Stimulated activated naive B cell treated with anti-CD40 and anti-IgM and Interleukin-4, amounts not matched to agents 10 μg/mL and 1 μg/mL and 100 μg/mL, for 72 hours (primary cell): ENCODE measurements at regions not wholly inside any gene's neighbourhood (a gene's known extent, or its start where the extent isn't known, plus 50 kb on each side); places are given as distances from the start of the nearest gene placed in this dataset.

Source experiments
- ATAC-seq, 2 donors: fragments of 150-1000 bp; cut with Tn5 transposase; replicated peaks; 2 replicates each; pipeline ENCODE4 v1.10.0; 2021; ENCODE audit warnings: moderate library complexity in 1 of 2
- DNase-seq: peaks from one replicate; pipeline ENCODE4 v3.0.0; 2021
- H3K27ac Mint-ChIP-seq: one replicate; pipeline ENCODE4 v1.8.0; 2022; ENCODE audit warnings: mild to moderate bottlenecking, mixed read lengths
- H3K27me3 Mint-ChIP-seq, 2 donors: one replicate each; pipeline ENCODE4 v1.8.0; 2022; ENCODE audit warnings: mixed read lengths in 2 of 2
- H3K36me3 Mint-ChIP-seq, 2 donors: one replicate each; pipeline ENCODE4 v1.8.0; 2022; ENCODE audit warnings: mixed read lengths in 2 of 2, mild to moderate bottlenecking in 1 of 2
- H3K4me1 Mint-ChIP-seq, 2 donors: one replicate each; pipeline ENCODE4 v1.8.0; 2022; ENCODE audit warnings: mixed read lengths in 2 of 2, mild to moderate bottlenecking in 1 of 2
- H3K4me3 Mint-ChIP-seq, 2 donors: one replicate each; pipeline ENCODE4 v1.8.0; 2022; ENCODE audit warnings: mild to moderate bottlenecking in 2 of 2, mixed read lengths in 2 of 2, moderate library complexity in 1 of 2
- H3K9me3 Mint-ChIP-seq, 2 donors: one replicate each; pipeline ENCODE4 v1.8.0; 2022; ENCODE audit warnings: mixed read lengths in 2 of 2, mild to moderate bottlenecking in 1 of 2

DNA sequence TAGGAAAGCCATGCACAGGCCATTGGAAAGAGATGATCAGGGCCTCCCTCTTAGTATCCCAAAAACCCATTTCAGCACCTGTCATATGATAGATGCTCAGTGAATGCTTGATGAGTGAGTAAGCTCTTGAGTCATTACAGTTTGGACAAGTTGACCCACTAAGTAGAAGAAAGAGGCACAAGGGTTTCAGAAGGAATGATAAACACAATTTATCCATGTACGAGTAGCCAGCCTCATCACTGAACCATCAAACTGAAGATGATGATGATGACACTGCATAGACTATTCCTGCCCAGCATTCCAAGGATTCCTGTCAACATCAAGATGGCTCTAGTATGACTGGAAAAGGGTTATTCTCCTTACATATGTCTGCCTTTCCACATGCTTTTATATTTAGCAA lies 596.0 kb downstream of the BCL11A start:
- H3K27ac Mint-ChIP-seq, result no peak overlapping the region
- no peak overlapping the region for H3K4me3 Mint-ChIP-seq
- peaks cover 12 to 23% of the 10 kb centered on the region in 2 donors for H3K4me1 Mint-ChIP-seq
- ATAC-seq, result no peak
- peaks cover 0 to 5% of the 10 kb centered on the region in 2 donors for H3K9me3 Mint-ChIP-seq
- DNase-seq, result no peak
- H3K27me3 Mint-ChIP-seq, result no peaks in the 10 kb centered on the region
- no peaks in the 10 kb centered on the region for H3K36me3 Mint-ChIP-seq

DNA sequence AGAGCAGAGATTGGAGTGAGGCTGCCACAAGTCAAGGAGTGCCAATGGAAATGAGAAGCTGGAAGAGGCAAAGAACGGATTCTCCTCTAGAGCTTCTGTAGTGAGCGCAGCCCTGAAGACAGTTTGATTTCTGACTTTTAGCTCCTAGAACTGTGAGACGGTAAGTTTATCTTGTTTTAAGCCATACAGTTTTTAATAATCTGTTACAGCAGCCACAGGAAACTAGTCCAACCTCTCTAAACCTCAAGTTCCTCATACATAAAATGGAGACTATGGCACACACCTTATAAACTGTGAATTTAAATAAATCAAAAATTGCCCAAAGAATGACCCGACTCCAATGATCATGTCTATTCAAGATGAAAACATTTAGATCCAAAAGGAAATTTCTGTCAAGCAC lies 596.5 kb downstream of the BCL11A start:
- Mint-ChIP-seq H3K36me3 (no peaks in the 10 kb centered on the region), H3K9me3 (peaks cover 0 to 5% of the 10 kb centered on the region in 2 donors), H3K27me3 (no peaks in the 10 kb centered on the region), H3K4me3 (no peak overlapping the region), H3K4me1 (peaks cover 12 to 23% of the 10 kb centered on the region in 2 donors), H3K27ac (no peak overlapping the region)
- DNase-seq, result no peak
- no peak for ATAC-seq

DNA sequence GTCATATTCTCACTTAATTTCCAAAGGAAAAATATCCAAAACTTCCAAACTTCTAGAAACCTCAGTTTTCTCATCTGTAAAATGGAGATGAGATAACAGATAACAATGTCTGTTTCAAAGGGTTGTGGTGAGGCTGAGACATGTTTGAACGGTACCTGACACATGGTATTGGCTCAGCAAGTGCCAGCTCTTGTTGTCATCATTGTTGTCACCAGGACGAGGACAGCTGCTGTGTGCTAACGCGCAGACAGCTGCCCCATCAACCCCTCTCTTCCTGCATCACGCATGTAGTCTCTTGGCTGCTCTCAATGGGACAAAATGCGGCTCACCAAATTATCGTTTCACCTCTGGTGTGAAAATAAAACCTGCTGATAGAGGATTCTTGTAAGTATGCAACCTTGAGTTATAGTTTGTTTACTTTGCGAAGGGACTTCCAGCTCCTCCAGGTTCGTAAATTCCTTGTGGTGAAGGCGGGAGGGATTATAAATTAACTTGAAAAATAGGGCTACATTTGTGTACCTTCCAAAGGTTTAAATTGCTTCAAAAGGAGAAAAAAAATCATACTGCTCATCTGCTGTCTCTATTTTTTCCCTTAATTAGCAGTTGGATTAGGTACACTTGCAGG lies 605.4 kb downstream of the BCL11A start:
- Mint-ChIP-seq H3K4me1 (no peaks in the 10 kb centered on the region), H3K36me3 (no peaks in the 10 kb centered on the region), H3K9me3 (no peaks in the 10 kb centered on the region), H3K4me3 (no peak overlapping the region), H3K27me3 (no peaks in the 10 kb centered on the region), H3K27ac (no peak overlapping the region)
- DNase-seq (no peak), ATAC-seq (no peak)

DNA sequence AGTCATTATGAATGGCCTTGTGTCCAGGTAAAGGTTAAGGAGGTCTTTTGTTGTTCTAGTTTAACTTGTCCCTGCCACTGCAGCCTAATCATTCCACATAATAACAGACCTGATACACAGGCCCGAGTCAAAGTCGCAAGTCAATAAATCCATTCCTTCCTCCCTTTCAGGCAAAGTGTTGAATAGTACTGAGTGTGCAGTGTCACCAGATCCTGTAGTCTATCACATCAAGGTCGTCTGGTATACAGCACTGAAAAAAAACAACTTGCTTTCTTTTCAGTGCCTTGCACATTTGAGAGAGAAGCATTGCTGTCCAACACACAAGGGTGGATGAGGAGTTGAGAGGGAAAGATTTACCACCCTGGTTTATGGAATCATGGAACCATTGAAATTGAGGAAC lies 606.2 kb downstream of the BCL11A start:
- ATAC-seq (no peak), DNase-seq (no peak)
- H3K27ac Mint-ChIP-seq, result no peak overlapping the region
- no peaks in the 10 kb centered on the region for H3K4me1 Mint-ChIP-seq
- no peaks in the 10 kb centered on the region for H3K36me3 Mint-ChIP-seq
- no peaks in the 10 kb centered on the region for H3K9me3 Mint-ChIP-seq
- H3K4me3 Mint-ChIP-seq, result no peak overlapping the region
- no peaks in the 10 kb centered on the region for H3K27me3 Mint-ChIP-seq

DNA sequence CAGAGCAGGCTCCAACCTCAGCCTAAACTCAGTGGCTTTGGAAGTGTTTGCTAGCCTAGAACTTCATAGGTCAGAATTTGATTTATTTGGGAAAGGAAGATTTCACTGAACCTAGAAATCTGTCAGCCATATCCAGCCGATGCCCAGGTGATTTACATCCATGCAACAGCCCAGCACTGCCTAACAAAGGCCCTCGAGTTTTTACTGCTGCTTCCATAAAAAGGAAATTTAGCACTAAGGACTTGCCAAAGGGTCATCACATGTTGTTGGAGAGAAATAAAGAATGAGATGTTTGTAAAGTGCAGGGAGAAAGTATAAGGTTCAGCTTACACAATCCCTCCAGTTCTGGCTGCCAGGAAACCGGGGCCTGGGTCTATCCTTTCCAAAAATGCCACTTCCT lies 614.2 kb downstream of the BCL11A start:
- no peak overlapping the region for H3K4me3 Mint-ChIP-seq
- ATAC-seq (no peak), DNase-seq (no peak)
- no peak overlapping the region for H3K27ac Mint-ChIP-seq
- H3K4me1 Mint-ChIP-seq, result peaks cover 6 to 12% of the 10 kb centered on the region in 2 donors
- no peaks in the 10 kb centered on the region for H3K36me3 Mint-ChIP-seq
- H3K27me3 Mint-ChIP-seq, result no peaks in the 10 kb centered on the region
- H3K9me3 Mint-ChIP-seq, result no peaks in the 10 kb centered on the region

DNA sequence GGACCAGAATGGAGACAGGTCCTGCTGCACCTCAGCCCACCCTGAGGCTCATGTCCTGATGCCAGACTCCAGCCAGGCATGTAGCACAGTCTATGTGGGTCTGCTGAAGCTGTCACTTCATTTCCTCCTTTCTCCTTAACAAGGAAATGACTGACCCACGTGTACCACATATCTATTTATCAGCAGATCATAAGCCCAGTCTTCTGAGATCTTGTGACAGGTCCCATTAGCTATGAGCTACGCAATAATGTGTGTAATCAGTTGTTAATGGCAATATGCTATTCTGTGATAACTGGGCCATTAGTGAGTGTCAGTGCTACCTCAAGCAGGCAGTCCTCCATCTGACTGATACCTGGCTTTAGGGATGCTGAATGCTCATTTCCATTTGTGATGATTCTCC lies 615.3 kb downstream of the BCL11A start:
- H3K27ac Mint-ChIP-seq, result no peak overlapping the region
- H3K4me1 Mint-ChIP-seq, result peaks cover 6 to 15% of the 10 kb centered on the region in 2 donors
- DNase-seq (no peak), ATAC-seq (no peak)
- H3K36me3 Mint-ChIP-seq, result no peaks in the 10 kb centered on the region
- H3K27me3 Mint-ChIP-seq, result no peaks in the 10 kb centered on the region
- no peak overlapping the region for H3K4me3 Mint-ChIP-seq
- no peaks in the 10 kb centered on the region for H3K9me3 Mint-ChIP-seq

DNA sequence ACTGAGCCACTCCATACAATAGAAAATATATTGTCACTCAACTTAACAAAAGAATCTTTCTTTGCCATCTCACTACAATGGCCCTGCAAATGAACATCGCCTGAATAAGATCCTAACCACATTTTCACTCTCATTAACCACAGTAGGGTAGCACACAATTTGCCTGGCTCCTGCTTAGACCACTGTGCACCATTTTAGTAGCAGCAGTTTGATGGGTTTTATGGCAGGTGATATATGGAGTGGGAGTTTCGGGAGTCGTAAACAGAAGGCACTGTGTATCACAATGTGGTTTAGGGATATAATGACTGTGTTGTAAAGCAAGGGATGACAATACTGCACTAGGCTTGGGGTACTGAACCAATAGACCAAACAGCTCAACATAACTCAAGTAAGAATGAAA lies 617.4 kb downstream of the BCL11A start:
- Mint-ChIP-seq H3K4me3 (no peak overlapping the region), H3K36me3 (peaks cover 0 to 5% of the 10 kb centered on the region in 2 donors), H3K27me3 (no peaks in the 10 kb centered on the region), H3K9me3 (peaks cover 6 to 7% of the 10 kb centered on the region in 2 donors), H3K27ac (no peak overlapping the region), H3K4me1 (peaks cover 3 to 15% of the 10 kb centered on the region in 2 donors)
- ATAC-seq (no peak), DNase-seq (no peak)

DNA sequence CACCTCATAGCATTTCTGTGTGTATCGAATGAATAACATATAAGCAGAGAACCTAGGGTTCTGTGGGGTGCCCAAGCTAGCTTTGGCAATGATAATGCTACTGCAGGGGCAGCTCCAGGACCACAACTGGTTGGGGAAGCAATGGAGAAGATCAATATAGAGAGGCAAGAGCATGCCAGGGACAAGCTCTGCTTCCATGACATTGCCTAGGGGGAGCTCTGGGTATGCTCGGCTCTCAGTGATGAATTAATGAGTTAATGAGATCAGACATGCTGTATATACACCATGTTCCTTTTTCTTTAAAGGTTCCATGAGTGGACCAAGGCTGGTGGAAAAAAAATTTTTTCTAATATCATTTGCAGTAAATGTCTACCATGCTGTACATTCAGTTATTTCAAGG lies 618.4 kb downstream of the BCL11A start:
- DNase-seq, result no peak
- ATAC-seq, result no peak
- Mint-ChIP-seq H3K36me3 (peaks cover 0 to 5% of the 10 kb centered on the region in 2 donors), H3K4me3 (no peak overlapping the region), H3K27ac (no peak overlapping the region), H3K27me3 (no peaks in the 10 kb centered on the region), H3K9me3 (peaks cover 6 to 7% of the 10 kb centered on the region in 2 donors), H3K4me1 (peaks cover 9 to 23% of the 10 kb centered on the region in 2 donors)

DNA sequence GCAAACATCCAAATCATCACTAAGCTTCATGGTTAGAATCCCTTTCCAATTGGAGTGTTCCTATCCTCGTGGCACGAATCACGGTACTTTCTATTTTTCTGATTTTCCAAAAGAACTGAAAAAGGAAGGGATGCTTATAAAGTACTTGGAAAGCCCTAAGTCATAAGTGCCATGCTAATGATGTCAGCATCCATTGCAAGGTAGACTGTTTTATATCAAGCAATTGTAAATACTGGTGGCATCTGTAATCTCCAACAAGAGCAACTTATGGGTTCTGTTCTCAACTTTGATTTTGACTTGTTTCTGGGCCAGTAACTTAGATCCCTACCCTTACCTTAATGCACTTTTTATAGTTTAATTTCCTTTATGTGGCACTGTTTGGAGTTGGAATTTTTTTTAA lies 619.5 kb downstream of the BCL11A start:
- Mint-ChIP-seq H3K4me1 (peaks cover 11 to 30% of the 10 kb centered on the region in 2 donors), H3K9me3 (peaks cover 6 to 7% of the 10 kb centered on the region in 2 donors), H3K27ac (no peak overlapping the region), H3K27me3 (no peaks in the 10 kb centered on the region), H3K36me3 (peaks cover 0 to 5% of the 10 kb centered on the region in 2 donors), H3K4me3 (no peak overlapping the region)
- ATAC-seq, result no peak
- DNase-seq, result no peak

DNA sequence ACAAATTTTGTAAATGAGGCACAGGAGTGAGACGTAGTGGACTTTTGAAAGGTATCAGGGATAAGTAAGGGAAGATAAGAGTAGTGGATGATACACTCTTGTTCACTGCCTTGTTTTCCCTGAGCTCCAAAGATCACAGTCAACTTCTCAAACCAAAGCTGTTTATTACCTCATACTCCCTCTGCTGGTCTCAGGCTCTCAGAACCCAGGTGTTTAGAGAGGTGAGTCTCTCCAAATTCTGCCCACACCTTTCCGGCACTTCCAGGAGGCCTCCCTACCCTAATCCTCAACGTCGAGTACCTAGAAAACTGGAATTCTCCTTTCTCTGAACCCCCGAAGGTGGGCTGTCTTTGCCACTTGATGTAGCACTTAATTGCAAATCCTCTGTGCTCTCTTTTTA lies 621.1 kb downstream of the BCL11A start:
- H3K4me1 Mint-ChIP-seq, result peaks cover 9 to 25% of the 10 kb centered on the region in 2 donors
- DNase-seq (no peak), ATAC-seq (no peak)
- peaks cover 6 to 7% of the 10 kb centered on the region in 2 donors for H3K9me3 Mint-ChIP-seq
- no peak overlapping the region for H3K4me3 Mint-ChIP-seq
- peaks cover 0 to 5% of the 10 kb centered on the region in 2 donors for H3K36me3 Mint-ChIP-seq
- H3K27me3 Mint-ChIP-seq, result no peaks in the 10 kb centered on the region
- no peak overlapping the region for H3K27ac Mint-ChIP-seq

DNA sequence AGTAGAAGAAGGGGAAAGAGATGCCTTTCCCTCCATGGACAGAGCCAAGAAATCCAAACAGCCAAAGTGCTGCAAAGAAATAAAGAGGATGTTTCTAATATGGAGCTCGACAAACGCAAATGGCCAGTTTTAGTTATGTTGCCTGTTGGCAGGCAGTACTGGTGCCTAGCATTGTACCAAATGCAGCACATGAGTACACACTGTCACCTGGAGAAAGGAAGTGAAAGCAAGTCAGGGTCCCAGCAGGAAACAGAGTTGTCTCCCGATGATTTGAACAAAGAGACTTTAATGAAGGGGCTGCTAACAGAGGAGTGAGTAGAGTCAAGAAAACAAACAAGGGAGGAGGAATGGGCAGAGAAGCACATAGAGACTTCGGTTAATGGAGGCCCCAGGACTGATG lies 623.0 kb downstream of the BCL11A start:
- H3K9me3 Mint-ChIP-seq, result peaks cover 6 to 7% of the 10 kb centered on the region in 2 donors
- peaks cover 9 to 25% of the 10 kb centered on the region in 2 donors for H3K4me1 Mint-ChIP-seq
- H3K27ac Mint-ChIP-seq, result no peak overlapping the region
- H3K27me3 Mint-ChIP-seq, result peaks cover 0 to 5% of the 10 kb centered on the region in 2 donors
- no peak for DNase-seq
- H3K36me3 Mint-ChIP-seq, result peaks cover 0 to 5% of the 10 kb centered on the region in 2 donors
- peak; percentile 47 to 63 for ATAC-seq
- H3K4me3 Mint-ChIP-seq, result no peak overlapping the region

DNA sequence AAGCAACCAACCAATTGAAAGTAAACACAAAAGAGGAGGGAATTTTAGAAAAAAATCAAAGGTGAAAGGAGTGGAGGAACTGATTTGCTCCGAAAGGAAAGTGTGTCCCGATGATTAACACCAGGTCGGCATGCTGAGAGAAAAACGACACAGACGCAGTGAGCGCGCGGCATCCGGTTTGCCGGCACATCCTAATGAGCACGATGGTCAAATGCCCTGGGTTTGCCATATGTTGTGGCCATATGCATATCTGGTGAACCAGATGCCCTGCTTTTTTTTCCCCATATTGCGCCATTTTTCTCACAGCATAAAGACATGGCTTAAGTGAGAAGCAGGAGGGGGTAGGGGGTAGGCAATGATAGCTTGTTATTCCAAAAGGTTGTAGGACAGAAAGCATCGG lies 626.7 kb downstream of the BCL11A start:
- Mint-ChIP-seq H3K27ac (no peak overlapping the region), H3K36me3 (peaks cover 0 to 3% of the 10 kb centered on the region in 2 donors), H3K27me3 (peaks cover 0 to 5% of the 10 kb centered on the region in 2 donors), H3K4me3 (no peak overlapping the region), H3K4me1 (peaks cover 9 to 16% of the 10 kb centered on the region in 2 donors), H3K9me3 (peaks cover 3% of the 10 kb centered on the region in 2 donors)
- ATAC-seq (no peak), DNase-seq (no peak)

DNA sequence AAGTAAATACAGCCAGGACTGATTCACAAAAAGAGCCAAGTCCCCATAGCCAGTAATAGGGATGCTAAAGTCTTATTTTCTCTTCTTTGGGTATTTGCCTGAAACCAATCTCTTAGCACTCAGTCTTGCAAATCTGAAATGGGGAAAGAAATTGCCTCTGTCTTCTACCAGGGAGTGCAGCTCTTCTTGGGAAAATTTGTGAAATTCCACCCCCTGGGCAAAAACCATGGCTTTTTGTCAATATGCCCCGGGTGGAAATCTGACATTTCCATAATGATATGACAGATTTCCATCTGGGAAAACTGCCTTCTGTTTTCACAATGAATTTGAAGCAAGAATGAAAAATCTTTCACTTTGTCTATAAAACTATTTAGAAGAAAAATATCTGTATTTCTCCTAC lies 628.1 kb downstream of the BCL11A start:
- DNase-seq (no peak), ATAC-seq (no peak)
- Mint-ChIP-seq H3K27me3 (peaks cover 0 to 5% of the 10 kb centered on the region in 2 donors), H3K27ac (no peak overlapping the region), H3K4me1 (peaks cover 7 to 10% of the 10 kb centered on the region in 2 donors), H3K36me3 (no peaks in the 10 kb centered on the region), H3K4me3 (no peak overlapping the region), H3K9me3 (no peaks in the 10 kb centered on the region)

DNA sequence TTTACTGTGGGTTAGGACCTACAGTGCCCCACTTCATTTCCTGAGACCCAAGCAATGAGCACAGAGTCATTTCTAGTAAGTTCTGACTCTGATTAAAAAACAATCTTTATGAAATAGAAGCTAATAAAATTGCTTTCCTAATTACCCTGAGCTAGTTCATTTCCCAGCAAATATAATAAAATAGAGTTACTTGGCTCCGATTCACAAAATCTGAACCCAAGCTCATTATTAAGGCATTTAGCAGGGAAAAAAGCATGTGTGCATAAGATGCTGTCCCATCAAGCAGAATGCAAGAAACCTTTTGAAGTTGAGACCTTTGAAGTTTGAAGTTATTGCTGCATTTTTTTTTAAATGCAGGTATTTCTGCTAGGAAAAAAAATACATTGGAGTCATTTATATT lies 629.1 kb downstream of the BCL11A start:
- Mint-ChIP-seq H3K36me3 (no peaks in the 10 kb centered on the region), H3K27me3 (peaks cover 0 to 5% of the 10 kb centered on the region in 2 donors), H3K9me3 (no peaks in the 10 kb centered on the region), H3K27ac (no peak overlapping the region), H3K4me1 (peaks cover under 1 to 2% of the 10 kb centered on the region in 2 donors), H3K4me3 (no peak overlapping the region)
- DNase-seq (no peak), ATAC-seq (no peak)

DNA sequence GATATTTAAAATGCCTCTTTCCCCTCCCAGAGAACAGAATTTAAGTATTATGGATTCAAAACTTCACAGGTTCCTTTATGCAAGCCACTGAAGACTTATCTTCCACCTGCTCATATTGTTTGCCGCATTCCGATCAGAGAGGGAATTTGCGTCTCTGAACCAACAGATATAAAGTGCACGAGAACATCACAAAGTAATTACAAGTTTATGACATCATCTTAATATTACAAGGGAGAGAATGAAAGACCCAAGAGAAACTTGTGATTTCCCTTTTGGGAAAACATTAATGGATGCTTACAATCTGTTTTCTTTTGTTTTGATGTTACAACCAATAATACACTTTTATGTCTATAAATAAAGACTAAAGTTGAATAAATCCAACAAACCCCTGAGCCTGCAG lies 631.0 kb downstream of the BCL11A start:
- Mint-ChIP-seq H3K4me1 (peaks cover 0 to 2% of the 10 kb centered on the region in 2 donors), H3K27me3 (peaks cover 0 to 5% of the 10 kb centered on the region in 2 donors), H3K4me3 (no peak overlapping the region), H3K9me3 (no peaks in the 10 kb centered on the region), H3K36me3 (no peaks in the 10 kb centered on the region), H3K27ac (no peak overlapping the region)
- no peak for ATAC-seq
- DNase-seq, result no peak
